ENCODE measurements at regions not wholly inside any gene's neighbourhood (a gene's known extent, or its start where the extent isn't known, plus 50 kb on each side); places are given as distances from the start of the nearest gene placed in this dataset.

DNA sequence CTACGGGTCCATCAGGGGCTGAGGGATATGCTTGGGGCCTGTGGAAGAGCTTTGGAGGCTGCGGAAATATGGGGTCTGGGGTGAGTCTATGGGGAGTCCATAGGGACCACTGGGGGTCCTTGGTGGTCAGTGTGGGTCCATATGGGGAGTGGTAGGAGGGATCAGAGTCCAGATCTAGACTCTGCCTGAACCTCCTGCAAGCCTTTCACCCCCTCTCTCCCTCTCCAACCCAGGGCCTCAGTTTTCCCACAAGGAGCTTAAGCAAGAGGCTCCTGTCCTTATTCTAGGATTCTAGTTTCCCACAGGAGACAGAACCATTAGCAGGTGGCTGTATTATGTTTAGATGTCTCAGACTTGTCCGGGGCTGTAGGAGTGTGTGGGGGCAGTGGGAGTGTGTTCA, 161.9 kb upstream of the TSHZ3 start:
- in situ Hi-C loops (cut with HindIII; ENCODE audit: low pct_unique_long_range_greater_than_20kb, low sequenced_read_pairs) = no loop called here
- no peak for TF ChIP-seq JUND (IDR thresholded peaks at IDR 0.05; ENCODE audit: low read depth)
- no peak for DNase-seq (ENCODE audit: low read depth in 1 of 2, low spot score in 1 of 2)

DNA sequence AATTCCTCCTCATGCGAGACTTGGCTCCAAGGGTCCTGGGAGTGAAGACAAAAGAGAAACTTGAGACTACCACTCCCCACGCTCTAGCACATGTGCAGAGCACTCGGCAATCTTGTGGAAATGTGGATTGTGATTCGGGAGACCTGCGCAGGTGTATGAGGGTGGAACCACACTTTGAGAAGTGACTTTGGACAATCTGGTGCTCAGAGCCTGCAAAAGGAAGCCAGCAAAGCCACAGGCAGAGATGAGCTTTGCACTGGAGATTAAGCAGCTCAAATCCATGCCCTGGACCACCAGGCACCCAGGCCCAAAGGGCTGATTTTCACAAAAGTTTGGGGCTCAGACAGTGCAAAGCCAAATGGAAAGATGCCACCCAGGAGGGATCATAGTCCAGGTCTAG, 162.5 kb upstream of the TSHZ3 start:
- no peak for DNase-seq (ENCODE audit: low read depth in 1 of 2, low spot score in 1 of 2)
- in situ Hi-C loops (cut with HindIII; ENCODE audit: low pct_unique_long_range_greater_than_20kb, low sequenced_read_pairs) = no loop called here
- TF ChIP-seq JUND (IDR thresholded peaks at IDR 0.05; ENCODE audit: low read depth) = no peak

DNA sequence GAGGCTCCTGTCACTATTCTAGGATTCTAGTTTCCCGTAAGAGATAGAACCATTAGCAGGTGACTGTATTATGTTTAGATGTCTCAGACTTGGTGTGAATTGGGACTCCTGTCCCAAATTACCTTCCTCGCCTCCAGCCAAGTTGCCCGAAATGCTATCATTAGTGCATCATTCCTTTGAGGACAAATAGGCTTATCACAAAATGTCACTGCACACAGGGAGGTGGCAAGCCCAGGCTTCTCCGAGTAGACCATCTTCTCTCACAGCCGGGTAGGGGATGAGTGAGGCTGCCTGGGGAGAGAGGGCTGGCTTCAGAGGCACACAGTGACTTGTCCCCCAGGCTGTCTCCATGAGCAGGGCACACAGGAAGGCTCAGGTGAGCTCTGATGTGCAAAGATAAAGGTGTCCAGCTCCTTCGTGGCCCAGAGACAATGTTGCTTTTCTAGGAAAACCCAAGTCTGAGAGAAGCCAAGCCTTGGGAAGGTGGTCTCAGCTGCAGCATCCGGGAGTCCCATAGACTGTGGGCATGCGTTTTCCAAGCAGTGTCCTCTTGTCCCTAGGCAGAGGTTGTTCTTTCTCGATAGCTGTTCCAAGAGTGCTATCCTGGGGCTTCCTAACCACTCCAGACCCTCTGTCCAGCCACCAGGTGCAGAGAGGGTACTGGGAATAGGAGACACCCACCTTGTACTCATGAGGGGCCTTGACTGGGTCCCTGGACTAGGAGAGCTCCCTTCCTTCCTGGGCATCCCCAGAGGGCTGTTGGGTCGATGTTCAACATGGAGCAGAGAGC, 163.1 kb upstream of the TSHZ3 start:
- in situ Hi-C loops (cut with HindIII; ENCODE audit: low pct_unique_long_range_greater_than_20kb, low sequenced_read_pairs) = no loop called here
- DNase-seq (ENCODE audit: low read depth in 1 of 2, low spot score in 1 of 2) = no peak
- TF ChIP-seq JUND (IDR thresholded peaks at IDR 0.05; ENCODE audit: low read depth) = no peak

DNA sequence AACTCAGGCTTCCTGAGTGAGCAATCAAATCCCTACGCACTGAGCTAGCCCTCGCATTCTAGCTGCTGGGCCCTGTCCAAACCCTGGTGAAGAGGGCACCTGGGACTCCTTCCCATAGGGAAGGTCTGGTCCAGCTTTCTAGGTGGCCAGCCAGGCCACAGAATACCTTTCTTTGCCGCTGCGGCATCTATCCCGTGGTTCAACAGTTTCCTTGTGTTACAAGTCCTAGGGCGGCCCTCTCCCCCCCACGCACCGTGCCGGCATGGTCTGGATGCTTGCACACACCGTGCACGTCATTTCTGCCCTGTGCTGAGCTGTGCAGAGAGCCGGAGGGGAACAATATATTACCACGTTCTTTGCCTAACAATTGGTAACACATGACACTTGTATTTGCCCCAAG, 164.6 kb upstream of the TSHZ3 start:
- TF ChIP-seq JUND (IDR thresholded peaks at IDR 0.05; ENCODE audit: low read depth) = no peak
- no peak for DNase-seq (ENCODE audit: low read depth in 1 of 2, low spot score in 1 of 2)
- in situ Hi-C loops (cut with HindIII; ENCODE audit: low pct_unique_long_range_greater_than_20kb, low sequenced_read_pairs) = no loop called here

DNA sequence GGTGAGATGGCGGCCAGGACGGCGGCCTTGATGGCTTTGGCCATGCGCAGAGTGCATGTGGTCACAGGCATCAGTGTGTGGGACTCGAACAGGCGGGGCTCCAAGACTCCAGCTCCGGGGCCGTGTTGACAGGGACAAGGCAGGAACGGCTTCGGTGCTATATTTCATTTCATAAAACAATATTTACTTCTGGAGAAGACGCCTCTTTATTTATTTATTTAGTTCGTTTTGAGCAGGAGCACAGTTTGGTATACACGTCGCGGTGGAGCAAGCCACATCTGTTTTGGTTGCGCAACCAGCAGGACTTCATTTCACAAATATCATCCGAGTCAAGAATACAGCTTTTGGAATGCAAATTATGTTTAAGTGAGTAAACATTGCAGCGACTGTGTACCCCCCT, 166.7 kb upstream of the TSHZ3 start:
- DNase-seq (ENCODE audit: low read depth in 1 of 2, low spot score in 1 of 2) = no peak
- in situ Hi-C loops (cut with HindIII; ENCODE audit: low pct_unique_long_range_greater_than_20kb, low sequenced_read_pairs) = no loop called here
- no peak for TF ChIP-seq JUND (IDR thresholded peaks at IDR 0.05; ENCODE audit: low read depth)

DNA sequence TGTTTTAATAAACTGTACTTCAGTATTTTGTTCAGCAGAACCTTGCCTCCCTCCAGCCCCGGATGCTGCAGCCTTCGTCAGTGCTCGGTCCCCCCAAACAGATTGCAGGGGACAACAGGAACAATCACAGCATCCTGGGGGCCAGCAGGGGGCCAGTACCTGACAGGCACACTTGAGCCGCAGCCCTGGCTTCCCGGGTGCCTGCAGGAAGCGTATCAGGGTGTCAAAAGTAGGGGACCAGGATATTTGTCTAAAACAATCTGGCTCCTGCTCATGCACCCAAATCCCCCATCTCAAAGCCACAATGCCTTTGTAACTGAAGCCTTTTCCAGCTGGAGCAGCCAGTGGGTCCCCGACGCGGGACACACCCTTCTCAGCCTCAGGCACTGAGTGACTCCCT, 167.5 kb upstream of the TSHZ3 start:
- in situ Hi-C loops (cut with HindIII; ENCODE audit: low pct_unique_long_range_greater_than_20kb, low sequenced_read_pairs) = no loop called here
- DNase-seq (ENCODE audit: low read depth in 1 of 2, low spot score in 1 of 2) = no peak
- no peak for TF ChIP-seq JUND (IDR thresholded peaks at IDR 0.05; ENCODE audit: low read depth)

DNA sequence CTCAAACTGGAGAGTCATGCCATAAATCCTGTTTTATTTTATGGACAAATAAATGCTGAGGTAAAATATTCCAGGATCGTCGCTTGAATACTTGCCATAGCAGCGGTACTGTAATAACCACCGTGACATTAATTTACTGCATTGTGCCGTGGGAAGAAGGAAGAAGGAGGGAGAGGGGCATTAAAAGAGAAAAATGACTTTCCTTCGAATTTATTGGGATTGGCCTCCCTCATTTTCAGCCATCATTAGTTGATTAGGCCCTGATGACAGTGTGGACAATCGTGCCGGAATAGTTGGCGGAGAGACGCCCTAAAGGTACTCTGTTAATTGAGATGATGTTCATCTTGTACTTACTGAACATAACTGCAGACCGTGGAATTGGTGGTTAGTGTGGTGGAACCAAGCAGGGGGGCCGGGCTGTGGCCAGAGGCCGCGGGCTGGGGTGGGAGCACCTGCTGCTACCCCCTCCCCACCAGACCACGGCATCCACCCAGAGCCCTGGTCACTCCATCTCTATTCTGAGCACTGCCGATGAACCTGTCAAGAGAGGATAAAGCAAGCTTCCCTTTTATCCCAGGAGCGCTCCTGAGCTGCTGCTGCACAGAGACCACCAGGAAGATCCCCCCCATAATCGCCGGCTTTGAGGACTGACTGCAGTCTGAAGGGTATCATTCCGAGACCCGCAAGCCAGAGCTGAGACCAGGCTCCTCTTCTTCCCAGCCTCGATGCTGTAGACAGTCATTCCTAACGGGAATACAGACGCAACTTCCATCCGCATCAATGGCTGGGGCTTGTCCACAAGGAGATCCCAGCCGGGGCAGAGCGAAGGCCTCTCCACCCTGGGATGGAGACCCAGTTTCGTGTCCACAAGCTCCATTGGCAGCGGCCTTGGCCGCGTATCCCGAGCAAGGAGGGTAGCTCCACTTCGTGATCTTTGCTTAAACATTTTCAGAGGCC, 168.3 kb upstream of the TSHZ3 start:
- no peak for DNase-seq (ENCODE audit: low read depth in 1 of 2, low spot score in 1 of 2)
- no peak for TF ChIP-seq JUND (IDR thresholded peaks at IDR 0.05; ENCODE audit: low read depth)
- in situ Hi-C loops (cut with HindIII; ENCODE audit: low pct_unique_long_range_greater_than_20kb, low sequenced_read_pairs) = no loop called here

DNA sequence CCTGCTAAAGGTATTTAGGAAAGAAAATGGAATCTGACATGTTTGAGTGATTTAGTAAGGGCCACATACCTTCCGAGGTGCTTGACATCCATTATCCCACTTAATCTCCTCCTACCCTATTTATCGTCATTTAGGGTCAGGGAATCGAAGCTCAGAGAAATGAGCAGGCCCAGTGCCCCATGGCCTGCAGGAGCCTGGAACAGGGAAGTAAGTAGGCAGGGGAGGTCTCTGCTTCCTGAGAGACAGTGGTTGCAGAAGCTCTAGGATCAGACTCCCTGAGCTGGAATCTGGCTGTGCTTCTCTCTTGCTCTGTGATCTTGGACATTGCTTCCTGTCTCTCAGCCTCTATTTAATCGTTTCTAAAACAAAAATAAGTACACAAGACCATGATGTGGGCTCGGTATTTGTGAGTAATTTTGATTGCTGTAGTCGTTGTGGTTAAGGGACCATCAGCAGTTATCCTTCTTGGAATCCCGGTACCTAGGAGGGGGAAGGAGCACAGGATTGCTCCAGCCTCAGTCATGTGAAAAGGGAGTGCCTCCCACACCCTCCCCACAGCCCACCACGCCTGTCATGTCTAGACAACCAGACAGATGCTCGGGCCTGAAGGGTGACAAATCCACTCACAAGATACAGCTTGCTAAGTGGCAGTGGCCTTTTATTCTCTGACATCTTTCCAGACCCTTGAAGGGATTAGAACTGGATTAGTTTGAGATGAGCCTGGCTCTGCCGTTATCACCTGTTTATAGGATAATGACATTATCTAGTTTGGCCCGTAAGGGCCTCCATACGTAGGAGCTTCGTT, 169.2 kb upstream of the TSHZ3 start:
- no peak for TF ChIP-seq JUND (IDR thresholded peaks at IDR 0.05; ENCODE audit: low read depth)
- no peak for DNase-seq (ENCODE audit: low read depth in 1 of 2, low spot score in 1 of 2)
- in situ Hi-C loops (cut with HindIII; ENCODE audit: low pct_unique_long_range_greater_than_20kb, low sequenced_read_pairs) = no loop called here

DNA sequence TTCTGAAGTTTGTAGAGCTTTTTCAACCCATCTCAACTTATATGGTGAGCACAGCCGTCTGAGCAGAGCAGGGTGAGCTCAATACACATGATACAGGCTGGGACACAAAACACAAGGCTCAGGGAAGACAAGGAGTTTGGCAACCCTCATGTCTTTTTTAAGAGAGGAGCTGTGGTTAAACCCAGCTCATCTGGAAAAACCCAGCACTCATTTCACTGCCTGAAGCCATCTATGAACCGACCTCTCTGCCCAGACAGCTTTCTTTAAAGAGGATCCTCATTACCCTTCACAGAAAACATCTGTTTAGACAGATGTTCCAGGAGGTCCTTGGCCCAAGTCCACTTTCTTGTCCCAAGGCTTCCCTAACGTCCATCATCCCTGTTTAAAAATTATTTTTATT, 170.0 kb upstream of the TSHZ3 start:
- in situ Hi-C loops (cut with HindIII; ENCODE audit: low pct_unique_long_range_greater_than_20kb, low sequenced_read_pairs) = no loop called here
- TF ChIP-seq JUND (IDR thresholded peaks at IDR 0.05; ENCODE audit: low read depth) = no peak

DNA sequence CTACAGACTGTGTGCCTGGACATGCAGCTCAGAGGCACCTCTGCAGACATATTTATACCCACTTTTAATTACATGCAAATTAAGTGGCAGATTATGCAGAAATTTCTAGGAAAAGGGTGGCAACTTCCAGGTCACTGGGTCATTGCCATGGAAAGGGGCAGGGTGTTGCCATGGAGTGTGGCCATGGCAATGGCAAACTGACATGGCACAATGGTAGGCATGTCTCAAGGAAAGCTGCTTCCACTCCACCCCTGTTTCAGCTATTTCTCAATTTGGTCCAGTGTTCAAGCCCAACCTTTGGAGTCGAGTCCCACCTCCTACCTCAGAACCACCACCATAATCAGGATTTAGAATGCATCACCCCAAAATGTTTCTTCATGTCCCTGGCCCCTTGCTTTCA, 170.7 kb upstream of the TSHZ3 start:
- DNase-seq (ENCODE audit: low read depth in 1 of 2, low spot score in 1 of 2) = no peak
- in situ Hi-C loops (cut with HindIII; ENCODE audit: low pct_unique_long_range_greater_than_20kb, low sequenced_read_pairs) = no loop called here
- no peak for TF ChIP-seq JUND (IDR thresholded peaks at IDR 0.05; ENCODE audit: low read depth)

More for the DNA sequence above, 170.0 kb upstream of the TSHZ3 start:
- DNase-seq (ENCODE audit: low read depth in 1 of 2, low spot score in 1 of 2) = no peak

DNA sequence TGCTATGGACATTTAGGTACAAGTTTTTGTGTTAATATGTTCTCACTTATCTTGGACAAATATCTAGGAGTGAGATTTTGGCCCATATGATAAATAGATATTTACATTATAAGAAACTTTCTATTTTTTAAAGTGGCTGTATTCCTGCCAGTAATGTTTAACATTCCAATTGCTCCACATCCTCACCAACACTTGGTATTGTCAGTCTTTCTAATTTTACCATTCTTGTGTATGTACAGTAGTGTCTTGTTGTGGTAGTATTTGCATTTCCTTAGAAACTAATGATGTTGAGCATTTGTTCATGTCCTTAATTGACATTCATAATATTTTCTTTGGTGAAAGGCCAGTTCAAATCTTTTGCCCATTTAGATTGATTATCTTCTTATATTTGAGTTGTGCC, 171.4 kb upstream of the TSHZ3 start:
- no peak for DNase-seq (ENCODE audit: low read depth in 1 of 2, low spot score in 1 of 2)
- in situ Hi-C loops (cut with HindIII; ENCODE audit: low pct_unique_long_range_greater_than_20kb, low sequenced_read_pairs) = no loop called here
- TF ChIP-seq JUND (IDR thresholded peaks at IDR 0.05; ENCODE audit: low read depth) = no peak

DNA sequence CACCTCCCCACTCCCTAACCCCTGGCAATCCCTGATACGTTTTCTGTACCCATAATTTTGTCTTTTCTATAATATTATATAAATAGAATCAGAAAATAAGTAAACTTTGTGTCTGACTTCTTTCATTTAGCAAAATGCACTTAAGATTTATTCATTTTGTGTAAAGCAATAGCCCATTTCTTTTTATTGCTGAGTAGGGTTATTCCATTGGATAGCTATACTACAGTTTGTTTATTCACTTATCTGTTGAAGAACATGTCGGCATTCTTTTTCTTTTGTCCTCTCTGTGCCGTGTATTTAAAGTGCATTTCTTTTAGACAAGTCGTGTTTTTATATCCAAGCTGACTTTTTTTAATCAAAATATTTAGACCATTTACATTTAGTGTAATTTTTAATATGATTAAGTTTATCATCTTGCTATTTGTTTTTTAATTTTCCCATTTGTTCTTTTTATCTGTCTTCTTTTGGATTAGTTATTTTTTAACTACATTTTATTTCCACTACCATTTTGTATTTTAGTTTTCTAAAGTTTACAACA, 176.4 kb upstream of the TSHZ3 start:
- in situ Hi-C loops (cut with HindIII; ENCODE audit: low pct_unique_long_range_greater_than_20kb, low sequenced_read_pairs) = no loop called here

More for the DNA sequence above, 176.4 kb upstream of the TSHZ3 start:
- DNase-seq (ENCODE audit: low read depth in 1 of 2, low spot score in 1 of 2) = no peak
- no peak for TF ChIP-seq JUND (IDR thresholded peaks at IDR 0.05; ENCODE audit: low read depth)

All from T47D (cell line).